GM12878 (cell line): ENCODE measurements at regions not wholly inside any gene's neighbourhood (a gene's known extent, or its start where the extent isn't known, plus 50 kb on each side); places are given as distances from the start of the nearest gene placed in this dataset.

Experiments used
- ATAC-seq: fragments of 200-7000 bp; cut with Tn5 transposase; 3 replicates; pipeline ENCODE4 v1.9.1; 2020; ENCODE audit warnings: mild to moderate bottlenecking, moderate library complexity
- BruUV-seq: library from RNA; stranded (reverse); fragments of 400-500 nt; replicated peaks from 2 replicates; lab custom pipeline; 2021; lab: Mats Ljungman, UMichigan
- CTCF ChIA-PET: fragments of 300-600 bp; sonication (Branson Sonifier 250); formaldehyde crosslinking; extraction: SDS; loops from one replicate; lab custom pipeline; 2021; ENCODE audit warnings: inconsistent platforms; lab: Yijun Ruan, JAX
- POLR2A ChIA-PET: fragments of 350-600 bp; formaldehyde crosslinking; extraction: SDS; loops from one replicate; lab custom pipeline; 2021; ENCODE audit warnings: inconsistent platforms; lab: Charles Lee
- RAD21 ChIA-PET: fragments of 300-600 bp; sonication (Branson Sonifier 250); formaldehyde crosslinking; loops from one replicate; lab custom pipeline; 2023; ENCODE audit warnings: antibody characterized with exemption; ENCODE audit not compliant: unreplicated experiment; lab: Charles Lee
- SMC1A ChIA-PET: fragments of 300-600 bp; sonication (Branson Sonifier 250); formaldehyde crosslinking; loops from one replicate; lab custom pipeline; 2023; ENCODE audit not compliant: unreplicated experiment, uncharacterized antibody; lab: Charles Lee
- DNase-seq: peaks from one replicate; pipeline ENCODE4 v3.0.0-alpha.2; 2011; ENCODE audit warnings: low read depth, low spot score
- FAIRE-seq: peaks from 3 replicates; lab custom pipeline; 2011; peaks lifted over from hg19 to GRCh38; lab: Jason Lieb, UNC
- H2AFZ ChIP-seq: 2 replicates; pipeline ENCODE4 v1.6.0; 2011; ENCODE audit warnings: low read depth, low read length, control low read depth; ENCODE audit not compliant: control insufficient read depth
- H3K27ac ChIP-seq: 2 replicates; pipeline ENCODE4 v1.5.1; 2011; ENCODE audit warnings: control low read depth; ENCODE audit not compliant: control insufficient read depth, insufficient read depth
- H3K27me3 ChIP-seq, 2 experiments: replicated peaks in 1 of 2; 2 replicates each; pipeline versions ENCODE4 v1.6.0 to v1.6.1; 2011; ENCODE audit warnings: low read length in 1 of 2; ENCODE audit not compliant: control insufficient read depth in 2 of 2, insufficient read depth in 2 of 2
- H3K36me3 ChIP-seq, 2 experiments: 2 replicates each; pipeline ENCODE4 v1.5.1; 2011; ENCODE audit warnings: low read length in 1 of 2; ENCODE audit not compliant: control insufficient read depth in 2 of 2, insufficient read depth in 2 of 2
- H3K4me1 ChIP-seq: 2 replicates; pipeline ENCODE4 v1.6.1; 2011; ENCODE audit warnings: mild to moderate bottlenecking, low read length, moderate library complexity, mixed read lengths; ENCODE audit not compliant: control insufficient read depth, insufficient read depth
- H3K4me2 ChIP-seq: 2 replicates; pipeline ENCODE4 v1.6.0; 2011; ENCODE audit warnings: control low read depth; ENCODE audit not compliant: control insufficient read depth, insufficient read depth
- H3K4me3 ChIP-seq: fragments of 200-600 bp; sonication (generic); 2 replicates; pipeline ENCODE4 v1.5.1; 2016
- H3K79me2 ChIP-seq: 2 replicates; pipeline ENCODE4 v1.6.0; 2011; ENCODE audit warnings: low read length; ENCODE audit not compliant: control insufficient read depth, insufficient read depth
- H3K9ac ChIP-seq: 2 replicates; pipeline ENCODE4 v1.8.0; 2011; ENCODE audit warnings: low read length, control low read depth, mixed read lengths; ENCODE audit not compliant: control insufficient read depth, insufficient read depth
- H3K9me3 ChIP-seq: replicated peaks from 3 replicates; pipeline ENCODE4 v1.5.1; 2011; ENCODE audit warnings: mild to moderate bottlenecking, low read length; ENCODE audit not compliant: control insufficient read depth, insufficient read depth
- H4K20me1 ChIP-seq: 2 replicates; pipeline ENCODE4 v1.6.0; 2011; ENCODE audit not compliant: control insufficient read depth, insufficient read depth
- ETV6 ChIP-seq, 2 experiments: fragments of 450-650 bp in 1 of 2; IDR thresholded peaks in 1 of 2; conservative IDR thresholded peaks in 1 of 2; 2 replicates each; pipeline ENCODE4 v1.6.1; 2014; ENCODE audit warnings: antibody characterized with exemption in 1 of 2, borderline replicate concordance in 1 of 2, low read depth in 1 of 2, mild to moderate bottlenecking in 1 of 2, moderate library complexity in 1 of 2
- GABPA ChIP-seq: IDR thresholded peaks from 2 replicates; pipeline ENCODE4 v1.6.1; 2014; ENCODE audit warnings: antibody characterized with exemption, low read depth, mild to moderate bottlenecking, inconsistent platforms
- MTA2 ChIP-seq: fragments of 450-650 bp; IDR thresholded peaks from 2 replicates; pipeline ENCODE4 v1.6.1; 2016; ENCODE audit warnings: low read depth, mild to moderate bottlenecking, moderate library complexity
- MXI1 ChIP-seq: fragments of 150-350 bp; IDR thresholded peaks from 2 replicates; pipeline ENCODE4 v1.6.1; 2011; ENCODE audit warnings: low read depth, mild to moderate bottlenecking, inconsistent platforms, low read length, improper control_type of control experiment
- PAX5 ChIP-seq: IDR thresholded peaks from 2 replicates; pipeline ENCODE4 v1.6.1; 2011; ENCODE audit warnings: low read depth, low read length, borderline replicate concordance
- RB1 ChIP-seq: fragments of 450-650 bp; formaldehyde crosslinking; IDR thresholded peaks from 2 replicates; pipeline ENCODE4 v1.6.1; 2017; ENCODE audit warnings: mild to moderate bottlenecking, borderline replicate concordance
- ZZZ3 ChIP-seq: IDR thresholded peaks from 2 replicates; pipeline ENCODE4 v1.6.1; 2011; ENCODE audit warnings: low read depth; ENCODE audit not compliant: control insufficient read depth, insufficient read length
- WGBS: methylation state at CpG from one replicate; pipeline ENCODE4 v1.1.6; 2016; ENCODE audit warnings: low lambda C conversion rate; ENCODE audit not compliant: insufficient replicate concordance, insufficient coverage; ENCODE audit errors: missing lambda C conversion rate; 5-methylcytosine and 5-hydroxymethylcytosine counted together
- in situ Hi-C: fragments of 300-500 bp; cut with MboI; formaldehyde crosslinking; loops from 9 replicates; pipeline ENCODE4 v1.14.3; 2018; ENCODE audit warnings: mixed read lengths
- intact Hi-C: fragments of 100-400 bp; cut with micrococcal nuclease; formaldehyde crosslinking; loops from one replicate; pipeline ENCODE4 v1.14.2; 2022; ENCODE audit not compliant: unreplicated experiment
- TF ChIP-seq, protein P1 (sequence below), 3 experiments: IDR thresholded peaks in 2 of 3; conservative IDR thresholded peaks in 1 of 3; 2 replicates each; pipeline ENCODE4 v1.5.1; 2011; ENCODE audit warnings: low read depth in 3 of 3, low read length in 3 of 3, mild to moderate bottlenecking in 3 of 3, control low read depth in 2 of 3, moderate library complexity in 2 of 3, inconsistent platforms in 1 of 3, mixed read lengths in 1 of 3; ENCODE audit not compliant: control insufficient read depth in 2 of 3, insufficient read depth in 1 of 3; ENCODE audit errors: extremely low read depth in 1 of 3
- TF ChIP-seq, protein P2 (sequence below): fragments of 450-650 bp; IDR thresholded peaks from 2 replicates; pipeline ENCODE4 v1.6.1; 2017; ENCODE audit warnings: low read depth, mild to moderate bottlenecking, moderate library complexity

DNA sequence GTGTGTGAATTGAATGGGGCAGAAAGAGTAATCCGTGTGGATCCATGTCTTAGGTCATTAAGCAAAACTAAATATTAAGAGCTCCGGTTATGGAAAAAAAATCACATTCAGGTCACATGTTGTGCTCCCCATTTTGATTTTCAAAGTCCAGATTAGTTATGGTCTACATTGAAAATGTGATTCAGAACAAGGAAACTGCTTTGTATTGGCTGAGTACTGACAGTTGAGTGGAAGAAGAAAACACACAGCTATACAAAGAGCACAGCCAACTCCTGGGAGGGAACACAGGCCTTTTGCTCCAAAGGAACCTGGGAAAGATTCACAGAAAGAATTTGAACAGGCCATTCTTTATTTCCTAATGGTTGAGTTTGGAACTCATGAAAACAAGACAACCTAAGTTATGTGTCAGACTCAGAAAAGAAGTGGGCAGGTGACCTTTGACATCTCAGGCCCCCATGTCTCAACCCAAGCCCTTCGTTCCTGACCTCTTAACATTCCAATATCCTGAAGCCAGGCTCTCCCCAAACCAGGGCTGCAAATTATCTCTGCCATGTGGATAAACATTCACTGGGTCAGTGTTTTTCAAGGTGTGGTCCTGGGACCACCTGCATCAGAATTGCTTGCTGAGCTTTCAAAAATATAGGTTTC is 159.3 kb upstream of the LMO4 start:
- no TSS peak for BruUV-seq
- ChIA-PET CTCF (interaction anchor here (0.7 kb wide), 1 partner anchor 124 kb away, joined by 3 read pairs; no protein-coding TSS in a partner anchor), RAD21 (no interaction called here)

DNA sequence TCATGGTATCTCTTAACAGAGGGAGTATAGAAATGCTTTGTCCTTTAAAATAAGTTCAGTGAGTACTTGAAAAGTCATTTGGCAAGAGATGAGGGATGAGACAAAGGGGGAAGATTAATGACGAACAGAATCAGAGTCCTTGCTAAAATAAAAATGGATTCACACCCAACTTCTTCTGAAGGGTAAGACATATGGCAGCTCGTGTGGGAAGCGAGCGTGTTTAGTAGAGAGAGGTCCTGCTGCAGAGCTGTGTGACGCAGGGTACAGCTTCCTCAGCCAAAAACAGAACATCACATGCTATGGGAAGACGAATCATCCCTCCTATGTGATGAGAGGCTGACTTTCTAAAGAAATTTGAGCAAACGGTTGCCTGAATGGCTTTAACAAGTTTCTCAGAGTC is 158.5 kb upstream of the LMO4 start:
- Histone ChIP-seq H4K20me1 (no peaks in the 10 kb centered on the region), H3K27ac (no peak overlapping the region), H3K4me3 (no peak overlapping the region), H2AFZ (no peak overlapping the region), H3K9ac (no peak overlapping the region), H3K27me3 (peaks cover 0 to 7% of the 10 kb centered on the region in 2 experiments; a peak in 2 of 4 replicates), H3K9me3 (no peaks in the 10 kb centered on the region), H3K4me2 (no peak overlapping the region), H3K79me2 (no peaks in the 10 kb centered on the region), H3K4me1 (no peaks in the 10 kb centered on the region), H3K36me3 (no peaks in the 10 kb centered on the region)
- ATAC-seq (no peak), FAIRE-seq (no peak), DNase-seq (no peak)
- no TSS peak for BruUV-seq
- TF ChIP-seq, protein P1, sequence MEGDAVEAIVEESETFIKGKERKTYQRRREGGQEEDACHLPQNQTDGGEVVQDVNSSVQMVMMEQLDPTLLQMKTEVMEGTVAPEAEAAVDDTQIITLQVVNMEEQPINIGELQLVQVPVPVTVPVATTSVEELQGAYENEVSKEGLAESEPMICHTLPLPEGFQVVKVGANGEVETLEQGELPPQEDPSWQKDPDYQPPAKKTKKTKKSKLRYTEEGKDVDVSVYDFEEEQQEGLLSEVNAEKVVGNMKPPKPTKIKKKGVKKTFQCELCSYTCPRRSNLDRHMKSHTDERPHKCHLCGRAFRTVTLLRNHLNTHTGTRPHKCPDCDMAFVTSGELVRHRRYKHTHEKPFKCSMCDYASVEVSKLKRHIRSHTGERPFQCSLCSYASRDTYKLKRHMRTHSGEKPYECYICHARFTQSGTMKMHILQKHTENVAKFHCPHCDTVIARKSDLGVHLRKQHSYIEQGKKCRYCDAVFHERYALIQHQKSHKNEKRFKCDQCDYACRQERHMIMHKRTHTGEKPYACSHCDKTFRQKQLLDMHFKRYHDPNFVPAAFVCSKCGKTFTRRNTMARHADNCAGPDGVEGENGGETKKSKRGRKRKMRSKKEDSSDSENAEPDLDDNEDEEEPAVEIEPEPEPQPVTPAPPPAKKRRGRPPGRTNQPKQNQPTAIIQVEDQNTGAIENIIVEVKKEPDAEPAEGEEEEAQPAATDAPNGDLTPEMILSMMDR (IDR thresholded peaks at IDR 0.05 in 2 of 3, conservative IDR thresholded peaks at IDR 0.05 in 1 of 3; ENCODE audit: control insufficient read depth in 2 of 3, extremely low read depth in 1 of 3, insufficient read depth in 1 of 3, low read depth in 3 of 3, low read length in 3 of 3) = no peak
- no peak for TF ChIP-seq ZZZ3
- TF ChIP-seq ETV6 (conservative IDR thresholded peaks at IDR 0.05 in 1 of 2, IDR thresholded peaks at IDR 0.05 in 1 of 2; ENCODE audit: borderline replicate concordance in 1 of 2, low read depth in 1 of 2) = no peak
- no peak for TF ChIP-seq MTA2
- no peak for TF ChIP-seq RB1
- intact Hi-C loops = no loop called here
- SMC1A ChIA-PET = interaction anchor here (0.6 to 1.2 kb wide), 4 partner anchors 17 to 640 kb away, joined by 3 read pairs; no protein-coding TSS in a partner anchor
- in situ Hi-C loops = no loop called here
- CTCF ChIA-PET = interaction anchor here (0.7 kb wide), 1 partner anchor 519 kb away, joined by 3 read pairs; no protein-coding TSS in a partner anchor
- 25% methylated on average over 7 of the region's 7 CpGs for WGBS
- POLR2A ChIA-PET = no interaction called here
- RAD21 ChIA-PET = no interaction called here

More for the DNA sequence above, 159.3 kb upstream of the LMO4 start:
- Histone ChIP-seq H3K9me3 (no peaks in the 10 kb centered on the region), H3K4me3 (no peak overlapping the region), H3K27ac (no peak overlapping the region), H3K4me1 (no peaks in the 10 kb centered on the region), H4K20me1 (no peaks in the 10 kb centered on the region), H3K79me2 (no peaks in the 10 kb centered on the region), H3K9ac (no peak overlapping the region), H3K36me3 (no peaks in the 10 kb centered on the region), H3K27me3 (peaks cover 0 to 7% of the 10 kb centered on the region in 2 experiments; a peak in 2 of 4 replicates), H2AFZ (no peak overlapping the region), H3K4me2 (no peak overlapping the region)
- POLR2A ChIA-PET = no interaction called here
- WGBS = 29% methylated on average over 3 of the region's 3 CpGs
- TF ChIP-seq, protein P2, sequence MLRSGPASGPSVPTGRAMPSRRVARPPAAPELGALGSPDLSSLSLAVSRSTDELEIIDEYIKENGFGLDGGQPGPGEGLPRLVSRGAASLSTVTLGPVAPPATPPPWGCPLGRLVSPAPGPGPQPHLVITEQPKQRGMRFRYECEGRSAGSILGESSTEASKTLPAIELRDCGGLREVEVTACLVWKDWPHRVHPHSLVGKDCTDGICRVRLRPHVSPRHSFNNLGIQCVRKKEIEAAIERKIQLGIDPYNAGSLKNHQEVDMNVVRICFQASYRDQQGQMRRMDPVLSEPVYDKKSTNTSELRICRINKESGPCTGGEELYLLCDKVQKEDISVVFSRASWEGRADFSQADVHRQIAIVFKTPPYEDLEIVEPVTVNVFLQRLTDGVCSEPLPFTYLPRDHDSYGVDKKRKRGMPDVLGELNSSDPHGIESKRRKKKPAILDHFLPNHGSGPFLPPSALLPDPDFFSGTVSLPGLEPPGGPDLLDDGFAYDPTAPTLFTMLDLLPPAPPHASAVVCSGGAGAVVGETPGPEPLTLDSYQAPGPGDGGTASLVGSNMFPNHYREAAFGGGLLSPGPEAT = no peak
- no peak for TF ChIP-seq MTA2
- no peak for TF ChIP-seq MXI1
- no peak for TF ChIP-seq PAX5
- no peak for TF ChIP-seq ZZZ3
- TF ChIP-seq GABPA = no peak
- FAIRE-seq (no peak), DNase-seq (no peak), ATAC-seq (no peak)
- in situ Hi-C loops (no loop called here), intact Hi-C loops (no loop called here)
- SMC1A ChIA-PET = interaction anchor here (0.6 to 1.1 kb wide), 3 partner anchors 10 to 641 kb away, joined by 3 read pairs; no protein-coding TSS in a partner anchor
